ENCODE measurements at regions not wholly inside any gene's neighbourhood (a gene's known extent, or its start where the extent isn't known, plus 50 kb on each side); places are given as distances from the start of the nearest gene placed in this dataset.

GRCh38 chr4:175441256-175441655, 370.8 kb downstream of the GPM6A start:
- no peak for TF ChIP-seq CTCF (IDR thresholded peaks at IDR 0.05)
- no peak for TF ChIP-seq ATF3 (CRISPR knock-in tag; conservative IDR thresholded peaks at IDR 0.05)
- no peak for TF ChIP-seq PREB (CRISPR knock-in tag; IDR thresholded peaks at IDR 0.05; ENCODE audit: borderline replicate concordance)
- no peak for TF ChIP-seq KAT7 (CRISPR knock-in tag; IDR thresholded peaks at IDR 0.05; ENCODE audit: borderline replicate concordance)
- no peak for TF ChIP-seq TEAD4 (CRISPR knock-in tag; IDR thresholded peaks at IDR 0.05)
- no peak for TF ChIP-seq ZNF263 (CRISPR knock-in tag; IDR thresholded peaks at IDR 0.05; ENCODE audit: low read depth)
- no peak for TF ChIP-seq AFF4 (CRISPR knock-in tag; IDR thresholded peaks at IDR 0.05; ENCODE audit: borderline replicate concordance)
- TF ChIP-seq RELA (CRISPR knock-in tag; IDR thresholded peaks at IDR 0.05; ENCODE audit: borderline replicate concordance) = no peak
- TF ChIP-seq NR2C2 (CRISPR knock-in tag; IDR thresholded peaks at IDR 0.05) = no peak

Measured in WTC11 (cell line).